ENCODE measurements at regions not wholly inside any gene's neighbourhood (a gene's known extent, or its start where the extent isn't known, plus 50 kb on each side); places are given as distances from the start of the nearest gene placed in this dataset.
"Not testable (repeated sequence)": the region's sequence is repeated elsewhere in the genome, so short reads cannot be mapped to it uniquely, and the experiment has no call there.

- TF ChIP-seq, protein P1, sequence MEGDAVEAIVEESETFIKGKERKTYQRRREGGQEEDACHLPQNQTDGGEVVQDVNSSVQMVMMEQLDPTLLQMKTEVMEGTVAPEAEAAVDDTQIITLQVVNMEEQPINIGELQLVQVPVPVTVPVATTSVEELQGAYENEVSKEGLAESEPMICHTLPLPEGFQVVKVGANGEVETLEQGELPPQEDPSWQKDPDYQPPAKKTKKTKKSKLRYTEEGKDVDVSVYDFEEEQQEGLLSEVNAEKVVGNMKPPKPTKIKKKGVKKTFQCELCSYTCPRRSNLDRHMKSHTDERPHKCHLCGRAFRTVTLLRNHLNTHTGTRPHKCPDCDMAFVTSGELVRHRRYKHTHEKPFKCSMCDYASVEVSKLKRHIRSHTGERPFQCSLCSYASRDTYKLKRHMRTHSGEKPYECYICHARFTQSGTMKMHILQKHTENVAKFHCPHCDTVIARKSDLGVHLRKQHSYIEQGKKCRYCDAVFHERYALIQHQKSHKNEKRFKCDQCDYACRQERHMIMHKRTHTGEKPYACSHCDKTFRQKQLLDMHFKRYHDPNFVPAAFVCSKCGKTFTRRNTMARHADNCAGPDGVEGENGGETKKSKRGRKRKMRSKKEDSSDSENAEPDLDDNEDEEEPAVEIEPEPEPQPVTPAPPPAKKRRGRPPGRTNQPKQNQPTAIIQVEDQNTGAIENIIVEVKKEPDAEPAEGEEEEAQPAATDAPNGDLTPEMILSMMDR (IDR thresholded peaks at IDR 0.05) = not testable (repeated sequence)
- TF ChIP-seq POLR2A (IDR thresholded peaks at IDR 0.05) = not testable (repeated sequence)
Observed at GRCh38 chrX:79026742-79027141, 81.6 kb downstream of the P2RY10 start.
